HG03457 (cell line): ENCODE measurements at regions not wholly inside any gene's neighbourhood (a gene's known extent, or its start where the extent isn't known, plus 50 kb on each side); places are given as distances from the start of the nearest gene placed in this dataset.

Experiments
- ATAC-seq: cut with Tn5 transposase; IDR thresholded peaks from one replicate; pipeline ENCODE4 v1.9.1; 2021; ENCODE audit warnings: moderate number of reproducible peaks; ENCODE audit not compliant: unreplicated experiment

DNA sequence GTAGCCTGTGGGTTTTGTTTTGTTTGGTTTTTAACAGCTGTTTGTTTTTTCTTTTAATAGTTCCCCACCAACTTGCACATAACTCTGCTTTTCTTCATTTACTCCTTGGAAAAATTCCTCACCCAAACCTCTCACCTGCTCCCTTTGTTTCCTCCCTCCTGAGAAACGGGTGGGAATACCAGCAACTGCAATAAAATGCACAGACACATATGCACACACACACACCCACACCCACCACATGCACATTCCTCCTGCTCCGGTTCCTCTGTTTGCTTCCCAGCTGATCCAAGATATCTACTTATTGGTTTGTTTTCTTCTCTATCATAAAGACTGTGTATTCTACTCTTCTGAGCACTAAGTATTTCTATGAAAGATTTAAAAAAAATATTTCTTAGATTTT is 161.1 kb upstream of the EPHA7 start:
- no peak for ATAC-seq

DNA sequence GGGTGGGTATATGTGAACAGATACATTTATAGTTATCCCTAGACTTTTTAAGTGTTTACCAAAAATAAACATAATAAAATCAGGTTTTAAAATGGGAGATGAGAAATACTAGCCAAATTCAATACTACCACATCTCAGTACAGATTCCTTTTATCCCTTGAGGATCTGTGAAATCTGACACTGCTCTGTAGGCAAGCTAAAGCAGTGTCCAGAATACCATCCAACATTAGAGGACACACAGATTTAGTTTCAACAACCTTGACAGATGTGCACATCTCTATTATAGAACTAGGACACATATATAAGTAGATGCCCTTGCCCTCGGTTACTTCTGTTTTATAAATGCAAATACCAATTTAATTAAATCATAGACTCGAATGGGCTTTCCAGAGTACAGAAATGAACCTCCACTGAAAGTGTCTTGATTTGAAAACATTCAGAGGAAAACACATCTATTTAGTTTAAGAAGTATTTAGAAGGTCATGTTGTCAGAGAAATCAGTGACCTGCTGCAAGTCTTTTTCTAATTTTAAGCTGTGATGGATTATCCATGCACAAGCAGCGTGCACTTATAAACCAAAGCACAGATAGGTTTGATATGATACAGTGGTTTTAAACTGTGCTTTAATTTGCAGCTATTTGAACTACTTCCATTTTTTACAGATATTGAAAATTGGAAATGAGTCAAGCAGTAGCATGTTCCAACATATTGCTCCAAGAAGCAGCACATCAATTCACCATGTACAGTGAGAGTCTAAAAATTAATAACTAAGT is 156.3 kb upstream of the EPHA7 start:
- no peak for ATAC-seq

DNA sequence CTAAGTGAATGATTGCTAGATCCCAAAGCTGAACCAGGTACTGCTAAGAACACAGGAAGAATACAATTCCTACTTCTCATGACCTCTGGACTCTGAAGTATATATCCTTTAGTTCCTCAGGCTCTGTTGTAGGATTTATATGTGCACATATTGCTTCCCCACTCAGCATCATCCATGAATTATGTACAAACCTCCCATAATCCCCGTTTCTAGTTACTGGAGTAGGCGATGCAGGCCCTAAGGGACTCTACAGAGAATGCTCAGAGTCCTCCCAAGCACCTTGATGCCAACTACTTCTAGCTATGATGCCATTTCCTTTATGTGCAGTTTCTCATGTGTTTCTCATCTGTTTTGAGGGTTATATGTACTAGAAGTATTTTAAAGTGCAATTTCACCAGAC is 154.9 kb upstream of the EPHA7 start:
- ATAC-seq, result no peak

DNA sequence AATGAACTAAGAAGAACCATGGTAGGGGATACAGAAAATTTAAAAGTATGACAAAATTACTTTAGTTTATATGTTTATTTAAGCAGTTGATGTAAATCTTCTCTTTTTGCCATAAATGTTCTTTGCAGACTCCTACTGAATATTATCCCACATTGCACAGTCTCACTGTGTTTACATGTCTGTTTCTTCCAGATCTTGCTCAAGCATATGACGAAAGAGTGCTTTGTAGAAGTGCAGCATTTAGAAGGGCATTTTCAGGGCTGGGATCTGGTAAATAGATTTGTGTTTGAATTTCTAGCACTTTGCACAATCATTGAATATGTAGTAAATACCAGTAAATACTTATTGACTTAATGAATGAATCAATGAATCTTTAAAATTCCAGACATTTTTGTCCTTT is 152.0 kb upstream of the EPHA7 start:
- no peak for ATAC-seq

DNA sequence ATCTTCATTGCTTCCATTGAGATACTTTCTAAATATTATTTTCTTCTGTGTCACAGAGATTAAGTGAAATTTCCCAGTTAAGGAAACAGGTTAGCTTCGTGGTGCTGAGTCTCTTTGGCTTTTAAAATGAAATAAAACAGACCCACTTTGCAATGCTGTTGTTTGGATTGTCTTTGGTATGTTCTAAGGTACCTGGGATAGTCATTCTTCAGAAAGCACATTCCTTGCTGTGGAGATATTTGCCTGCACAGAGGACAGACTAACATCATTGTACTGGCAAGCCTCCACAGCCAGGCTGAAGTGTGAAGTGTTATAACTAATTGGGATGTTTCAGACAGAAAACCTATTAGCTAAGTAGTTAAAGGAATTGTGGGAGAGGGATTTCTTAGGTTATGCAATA is 148.8 kb upstream of the EPHA7 start:
- no peak for ATAC-seq

DNA sequence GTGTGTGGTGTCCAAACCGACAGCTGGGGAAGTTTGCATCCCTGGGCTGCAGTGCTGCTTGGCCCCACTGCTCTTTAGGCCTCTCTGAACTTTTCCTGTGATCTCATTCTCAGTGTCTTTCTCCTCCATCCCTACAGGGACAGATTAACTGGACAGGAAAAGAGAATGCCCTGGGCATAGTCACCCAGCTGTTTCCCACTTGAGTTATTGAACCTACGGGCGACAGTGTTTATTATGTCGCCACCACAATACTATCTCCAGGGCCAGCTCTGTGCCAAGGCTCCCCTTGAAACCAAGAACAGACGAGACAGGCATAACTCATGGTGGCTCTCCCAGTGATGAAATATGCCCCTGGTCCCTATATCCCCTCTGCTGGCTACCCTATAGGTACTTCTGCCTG is 147.8 kb upstream of the EPHA7 start:
- no peak for ATAC-seq

DNA sequence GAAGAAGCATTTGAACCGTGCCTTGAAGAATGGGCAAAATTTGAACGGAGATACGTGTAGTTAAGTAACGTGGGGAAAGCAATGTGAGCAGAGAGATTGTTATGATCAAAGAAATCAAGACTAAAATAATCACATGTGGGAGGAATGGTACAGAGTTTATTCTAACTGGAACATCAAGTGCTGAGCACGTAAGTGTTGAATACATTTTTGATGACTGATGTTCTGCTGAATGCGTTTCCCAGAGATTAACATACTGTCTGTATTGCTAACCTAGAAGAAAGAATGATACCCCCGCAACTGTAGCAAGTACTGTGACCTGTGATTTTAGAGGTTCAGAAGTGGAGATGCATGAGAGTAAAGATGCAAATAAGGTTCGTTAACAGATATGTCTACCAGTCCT is 146.9 kb upstream of the EPHA7 start:
- no peak for ATAC-seq

DNA sequence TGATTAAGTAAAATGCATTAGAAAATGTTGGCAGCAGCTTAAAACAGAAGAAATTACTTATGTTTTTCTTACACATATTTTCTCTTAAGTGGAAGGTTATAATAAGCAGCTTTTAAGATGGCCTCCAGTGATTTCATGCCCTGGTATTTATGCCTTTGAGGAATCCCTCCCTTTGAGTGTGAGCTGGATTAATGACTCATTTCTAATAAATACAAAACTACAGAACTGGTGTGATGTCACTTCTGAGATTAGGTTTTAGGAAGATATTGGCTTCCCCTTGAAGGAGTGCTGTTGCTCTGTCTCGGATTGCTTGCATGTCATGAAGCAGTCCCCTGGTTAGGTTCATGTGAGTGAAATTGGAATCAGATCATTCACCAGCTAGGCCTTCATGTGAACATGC is 143.2 kb upstream of the EPHA7 start:
- no peak for ATAC-seq

DNA sequence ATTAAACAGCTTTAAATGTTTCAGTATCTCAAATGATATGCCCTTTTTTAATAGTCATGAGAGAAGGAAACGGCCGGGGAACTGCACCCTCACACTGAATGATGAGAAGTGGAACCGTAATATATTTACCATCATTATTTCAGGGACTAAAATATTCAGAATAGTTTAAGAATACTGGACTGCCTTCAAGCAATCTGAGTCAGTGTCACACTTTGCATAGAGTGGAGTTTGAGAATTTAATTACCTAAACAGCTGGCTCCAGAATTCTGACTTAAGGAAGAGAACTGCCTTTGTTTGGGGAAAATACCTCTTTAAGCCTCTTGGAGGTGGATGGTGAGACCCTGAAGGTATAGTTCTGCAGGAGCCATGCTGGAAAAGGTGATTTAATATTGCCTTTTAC is 135.9 kb upstream of the EPHA7 start:
- ATAC-seq, result no peak

DNA sequence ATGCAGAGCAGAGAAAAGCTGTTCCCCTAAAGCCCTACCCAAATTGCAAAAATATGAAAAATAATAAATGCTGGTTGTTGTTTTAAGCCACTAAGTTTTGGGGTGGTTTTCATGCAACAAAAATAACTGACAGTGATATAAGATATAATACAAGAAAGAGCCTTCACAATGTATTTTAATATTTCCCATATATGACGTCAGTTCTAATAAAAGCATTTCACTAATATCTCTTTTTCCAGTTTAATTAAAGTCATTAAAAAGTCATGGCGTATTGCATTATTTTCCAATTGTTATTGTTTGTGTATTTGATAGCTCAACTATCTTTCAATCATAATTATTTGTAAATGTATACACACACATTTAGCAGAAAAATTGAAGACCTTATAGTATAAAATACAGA is 134.7 kb upstream of the EPHA7 start:
- ATAC-seq, result no peak

DNA sequence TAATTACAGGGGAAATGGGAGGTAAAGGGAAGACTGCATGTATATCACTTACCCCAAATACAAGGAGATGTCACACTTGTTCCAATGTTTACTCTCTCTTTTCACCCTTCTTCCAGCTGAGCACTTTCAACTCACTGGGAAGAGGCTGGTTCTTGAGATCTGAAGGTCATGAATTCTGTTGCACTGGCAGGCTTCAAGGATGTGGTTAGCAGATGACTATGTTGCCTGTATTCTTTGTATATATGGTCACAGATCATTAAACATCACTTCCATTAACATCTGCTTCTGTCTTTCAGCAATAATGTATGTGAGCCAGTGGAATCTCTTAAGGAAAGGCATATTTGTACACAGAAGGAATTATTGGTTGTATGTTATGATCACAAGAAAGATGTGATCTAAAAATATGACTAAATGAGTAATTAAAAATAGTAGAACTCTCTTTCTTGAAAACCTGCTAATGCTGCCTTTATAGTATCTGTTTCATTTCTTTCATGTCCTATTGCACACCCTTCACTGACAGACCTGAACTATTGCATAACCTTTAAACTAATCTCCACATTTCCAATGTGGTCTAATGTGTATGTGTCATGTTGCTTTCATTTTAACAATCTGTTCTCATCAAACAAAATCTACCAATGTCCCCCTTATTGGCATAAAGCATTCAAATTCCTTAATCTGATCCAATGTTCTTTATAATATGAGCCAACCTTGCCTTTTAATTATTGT is 131.4 kb upstream of the EPHA7 start:
- no peak for ATAC-seq

DNA sequence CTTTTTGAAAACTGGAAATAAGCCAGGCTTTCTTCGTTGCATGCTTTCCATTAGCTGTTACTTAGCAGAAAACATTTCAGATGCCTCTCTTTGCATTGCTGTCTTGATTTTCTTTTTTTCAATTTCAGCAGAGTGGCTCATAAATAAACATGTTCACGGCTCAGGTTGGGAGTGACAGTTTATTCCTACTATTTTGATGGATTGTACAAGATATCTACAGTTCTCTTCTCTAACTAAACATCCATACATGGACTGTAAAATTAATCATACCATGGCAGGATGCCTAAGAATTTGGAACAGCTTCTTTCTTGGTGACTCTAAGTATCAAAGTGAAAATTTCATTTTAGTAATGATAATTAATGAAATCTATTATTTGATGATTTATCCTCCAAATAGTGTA is 130.5 kb upstream of the EPHA7 start:
- no peak for ATAC-seq

DNA sequence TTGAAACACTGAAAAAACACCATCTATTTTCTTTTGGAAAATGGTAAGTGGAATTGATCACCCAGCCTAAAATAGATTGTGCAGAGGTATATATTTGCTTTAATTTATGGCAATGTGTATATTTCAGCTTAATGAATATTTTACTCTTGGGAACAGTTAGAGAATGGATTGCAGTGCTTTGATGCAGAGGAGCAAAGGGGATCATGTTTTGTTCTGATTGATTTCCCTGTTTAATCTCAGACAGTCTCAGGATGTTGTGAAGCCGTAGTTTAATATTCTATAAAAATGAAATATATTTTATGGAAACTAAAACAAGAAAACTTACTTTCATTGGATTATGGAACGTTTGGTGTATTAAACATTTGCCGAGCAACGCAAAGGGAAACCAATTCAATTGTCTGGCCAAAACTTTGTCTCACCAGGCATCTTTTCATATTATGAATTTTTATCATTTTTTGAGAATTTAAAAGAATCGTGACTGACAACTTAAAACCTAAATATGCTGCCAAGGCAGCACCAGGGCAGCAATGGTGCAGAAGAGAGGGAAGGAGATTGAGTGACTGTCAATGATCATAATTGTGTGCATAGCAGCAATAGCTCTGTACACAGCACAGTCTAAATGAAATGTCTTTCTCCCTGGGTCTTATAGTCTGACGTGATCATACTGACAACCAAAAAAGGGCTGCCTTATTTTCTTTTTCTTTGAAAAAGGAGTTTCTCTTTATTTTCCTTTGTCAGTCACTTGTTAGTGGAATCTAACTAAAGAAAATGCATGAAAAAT is 105.5 kb upstream of the EPHA7 start:
- no peak for ATAC-seq

DNA sequence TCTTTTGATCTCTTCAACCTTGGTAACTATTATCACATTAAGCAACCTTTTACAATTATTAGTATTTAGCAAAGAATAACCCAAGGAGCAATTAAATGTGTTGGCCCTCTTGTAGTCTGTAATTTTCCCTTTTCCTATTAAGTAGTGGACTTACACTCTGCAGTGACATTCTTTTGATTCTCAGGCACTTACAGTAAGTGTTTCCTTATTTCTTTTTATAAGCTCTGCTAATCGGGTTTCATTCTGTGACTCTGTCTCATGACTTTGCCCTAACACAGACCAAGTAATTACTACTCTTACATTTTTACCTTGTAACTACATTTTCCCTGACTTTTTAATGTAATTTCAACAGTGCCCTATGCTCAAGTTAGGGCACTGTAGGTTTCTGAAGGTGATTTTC is 104.0 kb upstream of the EPHA7 start:
- ATAC-seq, result no peak

DNA sequence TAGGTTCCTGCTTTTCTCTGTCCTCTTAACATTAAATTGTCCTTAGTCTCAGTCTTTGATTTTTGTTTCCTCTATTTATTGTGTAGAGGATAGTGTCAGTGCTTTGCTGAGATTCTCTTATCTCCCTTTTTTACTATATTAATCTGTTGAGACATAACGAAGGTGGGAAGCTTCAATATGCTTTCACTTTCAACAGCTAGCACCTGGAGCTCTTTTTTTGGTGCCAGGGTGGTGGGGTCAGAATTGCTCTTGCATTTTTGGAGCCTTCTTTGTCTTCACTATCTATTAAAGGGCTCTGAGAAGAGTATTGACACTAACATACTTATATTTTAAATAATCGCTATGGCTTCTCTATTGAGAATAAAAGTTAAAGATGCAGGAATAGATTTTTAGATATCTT is 97.1 kb upstream of the EPHA7 start:
- no peak for ATAC-seq

DNA sequence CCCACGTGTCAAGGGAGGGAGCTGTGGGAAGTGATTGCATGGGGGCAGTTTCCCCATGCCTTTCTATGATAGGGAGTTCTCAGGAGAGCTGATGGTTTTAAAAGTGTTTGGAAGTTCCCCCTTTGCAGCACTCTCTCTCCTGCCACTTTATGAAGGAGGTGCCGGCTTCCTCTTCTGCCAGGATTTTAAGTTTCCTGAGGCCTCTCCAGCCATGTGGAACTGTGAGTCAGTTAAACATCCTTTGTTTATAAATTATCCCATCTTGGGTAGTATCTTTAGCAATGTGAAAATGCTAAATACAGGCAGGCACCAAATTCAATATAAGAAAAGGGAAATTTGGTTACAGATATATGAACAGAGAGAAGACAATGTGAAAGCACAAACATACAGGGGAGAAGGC is 96.4 kb upstream of the EPHA7 start:
- no peak for ATAC-seq

DNA sequence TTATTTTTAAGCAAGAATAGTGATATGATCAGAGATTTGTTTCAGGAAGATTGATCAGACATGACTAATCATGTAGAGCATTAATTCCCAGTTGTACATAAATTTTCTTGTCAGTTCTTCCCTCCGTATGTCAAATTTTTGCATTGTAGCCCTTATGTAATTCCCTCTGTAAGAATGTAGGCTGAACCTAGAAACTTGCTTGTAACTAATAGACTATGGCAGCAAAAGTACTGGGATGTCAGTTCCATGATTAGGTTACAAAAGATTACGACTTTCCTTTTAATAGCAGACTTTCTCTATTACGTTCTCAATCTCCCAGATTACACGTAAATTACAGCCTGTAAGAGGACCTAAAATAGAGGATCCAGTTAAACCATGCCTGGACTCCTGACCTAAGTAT is 79.4 kb upstream of the EPHA7 start:
- ATAC-seq, result no peak

DNA sequence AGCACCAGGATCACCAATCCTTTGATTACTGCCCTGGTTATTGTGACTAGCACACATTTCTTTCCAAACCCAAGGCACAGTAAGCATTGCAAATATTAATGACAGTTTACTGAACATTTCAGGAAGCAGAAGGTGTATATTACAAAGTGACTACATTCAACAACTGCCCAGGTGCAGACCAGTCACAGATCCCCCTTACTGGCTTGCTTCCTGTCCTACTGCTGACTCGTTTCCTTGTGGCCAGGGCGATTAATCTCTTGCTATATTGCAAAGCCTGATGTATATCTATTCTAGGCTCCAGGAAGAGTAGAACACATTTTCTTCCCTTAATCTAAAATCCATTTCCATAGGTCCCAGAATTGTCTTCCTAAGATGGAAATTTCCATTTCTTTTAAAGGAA is 77.2 kb upstream of the EPHA7 start:
- no peak for ATAC-seq

DNA sequence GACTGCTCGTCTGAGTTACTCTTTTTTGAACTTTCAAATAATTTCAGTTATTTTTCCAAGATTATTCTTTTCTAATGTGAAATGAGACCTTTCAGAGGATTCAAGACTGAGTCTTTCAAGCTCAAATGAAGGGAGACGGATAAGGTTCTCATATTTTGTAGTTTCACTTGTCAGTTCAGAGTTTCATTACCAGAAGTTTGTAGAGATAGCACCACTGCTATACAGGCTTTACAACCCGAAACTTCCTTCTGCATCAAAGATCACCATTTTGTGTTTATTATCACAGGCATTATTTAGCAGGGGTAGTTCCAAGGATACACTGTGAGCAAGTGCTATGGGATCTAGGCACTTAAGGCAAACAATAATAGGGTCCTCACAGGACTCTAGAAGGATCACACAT is 74.7 kb upstream of the EPHA7 start:
- no peak for ATAC-seq

DNA sequence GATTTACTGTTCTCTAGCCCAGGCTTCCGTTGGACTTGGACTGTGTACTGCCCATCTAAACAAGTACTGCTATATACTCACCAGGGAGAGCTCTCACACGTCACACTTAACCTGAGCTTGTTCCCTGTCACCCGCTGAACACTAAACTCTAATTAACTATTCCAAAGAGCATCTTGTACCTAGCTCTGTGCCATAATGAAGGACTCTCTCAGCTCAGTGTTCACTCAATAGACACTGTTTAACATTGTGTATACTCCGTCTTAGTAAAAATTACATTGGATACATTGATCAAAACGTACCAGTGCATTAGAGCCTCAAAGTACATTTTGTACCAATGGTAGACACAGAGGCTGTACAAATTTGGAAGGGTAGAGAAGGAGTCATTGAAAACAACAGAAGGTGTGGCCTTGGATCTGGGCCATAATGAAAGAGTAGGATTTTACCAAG is 55.4 kb upstream of the EPHA7 start:
- no peak for ATAC-seq

DNA sequence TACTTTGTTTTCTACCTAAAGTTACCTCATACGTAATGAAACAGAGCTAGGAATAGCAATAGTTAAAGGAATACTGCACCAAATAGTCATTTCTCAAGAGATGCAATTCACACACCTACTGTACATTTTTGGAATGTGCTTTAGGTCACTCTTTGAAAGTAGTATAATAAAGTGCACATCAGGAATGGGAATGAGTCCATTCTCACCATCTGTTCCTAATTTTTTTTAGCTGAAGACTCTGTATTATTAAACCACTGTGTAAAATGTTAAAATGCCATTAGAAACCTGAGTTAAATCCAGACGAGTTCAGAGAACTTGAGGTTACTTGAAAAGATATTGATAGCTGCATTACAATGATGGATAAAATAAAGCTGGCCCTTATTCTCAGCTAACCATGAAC is 51.9 kb upstream of the EPHA7 start:
- ATAC-seq, result no peak
